Ectodermal cell (in vitro differentiated cells): ENCODE measurements at regions not wholly inside any gene's neighbourhood (a gene's known extent, or its start where the extent isn't known, plus 50 kb on each side); places are given as distances from the start of the nearest gene placed in this dataset.
A peak's percentile ranks its signal among the peaks of the same experiment; 100 is the strongest.

ENCODE experiments used
- H3K27ac ChIP-seq: 2 replicates; pipeline ENCODE4 v1.7.0; 2013; ENCODE audit warnings: mild to moderate bottlenecking, low read depth, low read length; ENCODE audit not compliant: insufficient read depth, poor library complexity, severe bottlenecking
- H3K27me3 ChIP-seq: 2 replicates; pipeline ENCODE4 v1.7.0; 2013; ENCODE audit warnings: mild to moderate bottlenecking, low read length; ENCODE audit not compliant: insufficient read depth, control insufficient read depth, poor library complexity, severe bottlenecking
- H3K36me3 ChIP-seq: one replicate; pipeline ENCODE4 v1.7.0; 2013; ENCODE audit warnings: low read length; ENCODE audit not compliant: control insufficient read depth, insufficient read depth
- H3K4me1 ChIP-seq: one replicate; pipeline ENCODE4 v1.7.0; 2013; ENCODE audit warnings: low read length; ENCODE audit not compliant: control insufficient read depth, insufficient read depth
- H3K4me3 ChIP-seq: 2 replicates; pipeline ENCODE4 v1.7.0; 2013; ENCODE audit warnings: low read depth, low read length, control low read depth; ENCODE audit not compliant: insufficient read depth
- H3K9me3 ChIP-seq: 2 replicates; pipeline ENCODE4 v1.7.0; 2013; ENCODE audit warnings: mild to moderate bottlenecking, low read length, moderate library complexity; ENCODE audit not compliant: control insufficient read depth
- WGBS, 2 experiments: methylation state at CpG; one replicate each; pipeline ENCODE4 v1.1.7; 2013; ENCODE audit warnings: missing lambda C conversion rate in 2 of 2; 5-methylcytosine and 5-hydroxymethylcytosine counted together

- Histone ChIP-seq H3K27ac (no peak overlapping the region), H3K4me3 (no peak overlapping the region), H3K4me1 (no peaks in the 10 kb centered on the region), H3K9me3 (no peaks in the 10 kb centered on the region), H3K27me3 (no peaks in the 10 kb centered on the region), H3K36me3 (no peaks in the 10 kb centered on the region)
- 97 to 98% methylated on average over 2 to 3 of the region's 3 CpGs for WGBS, 2 experiments
These were observed 338.3 kb upstream of the NT5C1B start for GRCh38 chr2:18927525-18928232.

- Histone ChIP-seq H3K4me1 (no peaks in the 10 kb centered on the region), H3K9me3 (no peaks in the 10 kb centered on the region), H3K36me3 (no peaks in the 10 kb centered on the region), H3K27me3 (no peaks in the 10 kb centered on the region), H3K27ac (no peak overlapping the region), H3K4me3 (no peak overlapping the region)
- WGBS, 2 experiments, result 92 to 94% methylated on average over 9 of the region's 9 CpGs
These were observed 337.5 kb upstream of the NT5C1B start for GRCh38 chr2:18926631-18927524.

GRCh38 chr2:18925296-18925695, 335.9 kb upstream of the NT5C1B start:
- no peaks in the 10 kb centered on the region for H3K9me3 ChIP-seq
- WGBS, 2 experiments, result 83 to 97% methylated on average over 1 to 2 of the region's 2 CpGs
- no peak overlapping the region for H3K4me3 ChIP-seq
- H3K36me3 ChIP-seq, result no peaks in the 10 kb centered on the region
- no peak overlapping the region for H3K27ac ChIP-seq
- no peaks in the 10 kb centered on the region for H3K27me3 ChIP-seq
- no peaks in the 10 kb centered on the region for H3K4me1 ChIP-seq

- 100% methylated on average over 1 of the region's 1 CpG; no CpG with 5 or more reads in 1 of the 2 experiments for WGBS, 2 experiments
- Histone ChIP-seq H3K4me1 (no peaks in the 10 kb centered on the region), H3K27ac (no peak overlapping the region), H3K9me3 (no peaks in the 10 kb centered on the region), H3K27me3 (no peaks in the 10 kb centered on the region), H3K4me3 (no peak overlapping the region), H3K36me3 (no peaks in the 10 kb centered on the region)
These were observed 335.5 kb upstream of the NT5C1B start for GRCh38 chr2:18924886-18925285.

GRCh38 chr2:18924386-18924785, 335.0 kb upstream of the NT5C1B start:
- no peaks in the 10 kb centered on the region for H3K9me3 ChIP-seq
- 91 to 98% methylated on average over 3 of the region's 4 CpGs for WGBS, 2 experiments
- H3K27ac ChIP-seq, result no peak overlapping the region
- no peaks in the 10 kb centered on the region for H3K27me3 ChIP-seq
- no peaks in the 10 kb centered on the region for H3K36me3 ChIP-seq
- H3K4me3 ChIP-seq, result no peak overlapping the region
- no peaks in the 10 kb centered on the region for H3K4me1 ChIP-seq

- H3K27me3 ChIP-seq, result no peaks in the 10 kb centered on the region
- no peaks in the 10 kb centered on the region for H3K4me1 ChIP-seq
- 92 to 100% methylated on average over 1 of the region's 1 CpG for WGBS, 2 experiments
- no peaks in the 10 kb centered on the region for H3K36me3 ChIP-seq
- H3K4me3 ChIP-seq, result no peak overlapping the region
- H3K27ac ChIP-seq, result no peak overlapping the region
- no peaks in the 10 kb centered on the region for H3K9me3 ChIP-seq
These were observed 332.9 kb upstream of the NT5C1B start for GRCh38 chr2:18922276-18922675.

DNA sequence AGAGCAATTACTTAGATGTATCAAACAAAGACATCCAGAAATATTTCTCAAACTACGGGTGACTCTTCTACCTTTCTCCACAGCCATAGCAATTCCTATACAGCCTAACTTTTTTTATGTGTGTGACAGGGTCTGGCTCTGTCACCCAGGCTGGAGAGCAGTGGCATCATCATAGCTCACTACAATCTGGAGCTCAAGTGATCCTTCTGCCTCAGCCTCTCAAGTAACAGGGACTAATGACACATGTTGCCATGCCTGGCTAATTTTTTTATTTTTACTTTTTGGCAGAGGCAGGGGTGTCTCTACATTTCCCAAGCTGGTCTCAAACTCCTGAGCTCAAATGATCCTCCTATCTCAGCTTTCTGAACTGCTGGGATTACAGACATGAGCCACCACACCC, 328.9 kb upstream of the NT5C1B start:
- Histone ChIP-seq H3K4me3 (no peak overlapping the region), H3K9me3 (no peaks in the 10 kb centered on the region), H3K27me3 (no peaks in the 10 kb centered on the region), H3K27ac (no peak overlapping the region), H3K4me1 (no peaks in the 10 kb centered on the region), H3K36me3 (no peaks in the 10 kb centered on the region)
- 43 to 67% methylated on average over 1 of the region's 1 CpG for WGBS, 2 experiments

- Histone ChIP-seq H3K4me1 (no peaks in the 10 kb centered on the region), H3K9me3 (no peaks in the 10 kb centered on the region), H3K36me3 (no peaks in the 10 kb centered on the region), H3K4me3 (no peak overlapping the region), H3K27ac (peak overlapping the region; percentile 13), H3K27me3 (no peaks in the 10 kb centered on the region)
- 34 to 39% methylated on average over 1 of the region's 1 CpG for WGBS, 2 experiments
These were observed 325.9 kb upstream of the NT5C1B start for GRCh38 chr2:18915227-18915626.

GRCh38 chr2:18913512-18913911, 324.1 kb upstream of the NT5C1B start:
- Histone ChIP-seq H3K4me3 (no peak overlapping the region), H3K9me3 (no peaks in the 10 kb centered on the region), H3K36me3 (no peaks in the 10 kb centered on the region), H3K27ac (no peak overlapping the region), H3K27me3 (no peaks in the 10 kb centered on the region), H3K4me1 (no peaks in the 10 kb centered on the region)
- 93 to 96% methylated on average over 3 of the region's 3 CpGs for WGBS, 2 experiments

GRCh38 chr2:18912225-18912888, 323.0 kb upstream of the NT5C1B start:
- Histone ChIP-seq H3K27me3 (no peaks in the 10 kb centered on the region), H3K36me3 (no peaks in the 10 kb centered on the region), H3K4me3 (no peak overlapping the region), H3K4me1 (no peaks in the 10 kb centered on the region), H3K27ac (no peak overlapping the region), H3K9me3 (no peaks in the 10 kb centered on the region)
- WGBS, 2 experiments, result 84 to 87% methylated on average over 8 of the region's 8 CpGs
